CD14-positive monocyte (primary cell): ENCODE measurements at regions not wholly inside any gene's neighbourhood (a gene's known extent, or its start where the extent isn't known, plus 50 kb on each side); places are given as distances from the start of the nearest gene placed in this dataset.

Source experiments
- DNase-seq, 3 donors: peaks; one replicate each; pipeline ENCODE4 v3.0.0-alpha.2; 2011 to 2022
- H2AFZ ChIP-seq: 2 replicates; pipeline ENCODE4 v1.6.0; 2012; ENCODE audit warnings: mild to moderate bottlenecking, low read depth, low read length, inconsistent platforms; ENCODE audit not compliant: insufficient read depth, poor library complexity, severe bottlenecking
- H3K27ac ChIP-seq, 2 donors: 1 replicate in 1 of 2; 2 replicates in 1 of 2; pipeline ENCODE4 v1.5.1; 2012 to 2013; ENCODE audit warnings: low read length in 2 of 2, control low read depth in 1 of 2, inconsistent platforms in 1 of 2, low read depth in 1 of 2, mild to moderate bottlenecking in 1 of 2
- H3K27me3 ChIP-seq, 2 donors: one replicate each; pipeline versions ENCODE4 v1.6.0 to v1.6.1; 2011 to 2013; ENCODE audit warnings: low read length in 2 of 2; ENCODE audit not compliant: control insufficient read depth in 2 of 2, insufficient read depth in 2 of 2
- H3K36me3 ChIP-seq, 2 donors: replicated peaks in 1 of 2; 1 replicate in 1 of 2; 2 replicates in 1 of 2; pipeline versions ENCODE4 v1.5.1 to v1.6.1; 2012 to 2013; ENCODE audit warnings: low read length in 2 of 2, control low read depth in 1 of 2, inconsistent platforms in 1 of 2, mild to moderate bottlenecking in 1 of 2; ENCODE audit not compliant: insufficient read depth in 2 of 2, control insufficient read depth in 1 of 2
- H3K4me1 ChIP-seq, 2 donors: 1 replicate in 1 of 2; 2 replicates in 1 of 2; pipeline versions ENCODE4 v1.5.1 to v1.6.1; 2012 to 2013; ENCODE audit warnings: low read length in 2 of 2, control low read depth in 1 of 2, inconsistent platforms in 1 of 2, mild to moderate bottlenecking in 1 of 2, moderate library complexity in 1 of 2; ENCODE audit not compliant: insufficient read depth in 2 of 2, control insufficient read depth in 1 of 2
- H3K4me2 ChIP-seq: replicated peaks from 2 replicates; pipeline ENCODE3; 2012; ENCODE audit warnings: low read length, moderate library complexity, mild to moderate bottlenecking; ENCODE audit not compliant: poor library complexity, severe bottlenecking; ENCODE audit errors: extremely low read depth
- H3K4me3 ChIP-seq, 3 experiments: fragments of 200-600 bp in 1 of 3; sonication (generic) in 1 of 3; replicated peaks in 1 of 3; 1 replicate in 2 of 3; 2 replicates in 1 of 3; pipeline ENCODE4 v1.5.1; 2011 to 2013; ENCODE audit warnings: low read length in 3 of 3, mild to moderate bottlenecking in 3 of 3, control low read depth in 2 of 3, low read depth in 2 of 3, inconsistent platforms in 1 of 3, moderate library complexity in 1 of 3
- H3K79me2 ChIP-seq: 2 replicates; pipeline ENCODE4 v1.6.0; 2012; ENCODE audit warnings: mild to moderate bottlenecking, control low read depth, inconsistent platforms, low read length, moderate library complexity; ENCODE audit not compliant: insufficient read depth
- H3K9ac ChIP-seq: 2 replicates; pipeline ENCODE4 v1.6.0; 2017; ENCODE audit warnings: low read length, mild to moderate bottlenecking; ENCODE audit not compliant: insufficient read depth, poor library complexity, severe bottlenecking
- H3K9me3 ChIP-seq, 2 donors: replicated peaks in 1 of 2; 1 replicate in 1 of 2; 2 replicates in 1 of 2; pipeline versions ENCODE4 v1.5.1 to v1.6.1; 2012 to 2013; ENCODE audit warnings: low read length in 2 of 2, control low read depth in 1 of 2; ENCODE audit not compliant: control insufficient read depth in 1 of 2, insufficient read depth in 1 of 2
- H4K20me1 ChIP-seq: 2 replicates; pipeline ENCODE4 v1.6.0; 2012; ENCODE audit warnings: mild to moderate bottlenecking, low read length, control low read depth, moderate library complexity; ENCODE audit not compliant: insufficient read depth
- H3K27ac Mint-ChIP-seq, 7 donors: one replicate each; pipeline ENCODE4 v1.8.0; 2020; ENCODE audit warnings: mild to moderate bottlenecking in 7 of 7, mixed read lengths in 7 of 7, moderate library complexity in 6 of 7, inconsistent platforms in 2 of 7
- H3K27me3 Mint-ChIP-seq, 3 donors: one replicate each; pipeline ENCODE4 v1.8.0; 2021 to 2022; ENCODE audit warnings: low read depth in 3 of 3, mild to moderate bottlenecking in 3 of 3, mixed read lengths in 3 of 3, moderate library complexity in 3 of 3, inconsistent platforms in 1 of 3
- H3K36me3 Mint-ChIP-seq, 2 donors: one replicate each; pipeline ENCODE4 v1.8.0; 2020; ENCODE audit warnings: mixed read lengths in 2 of 2, inconsistent platforms in 1 of 2, mild to moderate bottlenecking in 1 of 2
- H3K4me1 Mint-ChIP-seq: one replicate; pipeline ENCODE4 v1.8.0; 2020; ENCODE audit warnings: mild to moderate bottlenecking, mixed read lengths
- H3K4me3 Mint-ChIP-seq, 2 donors: one replicate each; pipeline ENCODE4 v1.8.0; 2020; ENCODE audit warnings: mild to moderate bottlenecking in 2 of 2, mixed read lengths in 2 of 2, moderate library complexity in 1 of 2
- H3K9me3 Mint-ChIP-seq, 7 donors: one replicate each; pipeline ENCODE4 v1.8.0; 2020 to 2022; ENCODE audit warnings: mixed read lengths in 7 of 7, mild to moderate bottlenecking in 6 of 7, moderate library complexity in 6 of 7, inconsistent platforms in 2 of 7
- CTCF ChIP-seq: fragments of 200-600 bp; IDR thresholded peaks from one replicate; pipeline ENCODE4 v1.8.0; 2022; ENCODE audit warnings: antibody characterized with exemption, mild to moderate bottlenecking
- WGBS: methylation state at CpG from one replicate; pipeline ENCODE4 v1.1.5; 2013; ENCODE audit warnings: missing lambda C conversion rate; ENCODE audit not compliant: insufficient coverage; 5-methylcytosine and 5-hydroxymethylcytosine counted together
- intact Hi-C, 2 donors: fragments of 100-400 bp; cut with micrococcal nuclease; formaldehyde crosslinking; loops; one replicate each; pipeline versions ENCODE4 v1.15.0 to v1.15.1; 2023

- TF ChIP-seq CTCF, result peak; percentile 92
- peak; percentile 6 to 48 (median 35) for DNase-seq
- 0% methylated on average over 1 of the region's 6 CpGs for WGBS
- Histone ChIP-seq H3K4me2 (no peak overlapping the region), H2AFZ (no peak overlapping the region), H3K9me3 (no peaks in the 10 kb centered on the region), H3K79me2 (no peaks in the 10 kb centered on the region), H3K4me3 (no peak overlapping the region), H3K27me3 (no peaks in the 10 kb centered on the region), H3K4me1 (no peaks in the 10 kb centered on the region), H3K9ac (no peak overlapping the region), H4K20me1 (no peaks in the 10 kb centered on the region), H3K36me3 (no peaks in the 10 kb centered on the region), H3K27ac (no peak overlapping the region)
- intact Hi-C loops, result loop anchor here in 1 of 2 donors (5.0 kb wide), 1 partner anchor 240 kb away; no protein-coding TSS in a partner anchor
- Mint-ChIP-seq H3K27me3 (peaks cover 2 to 12% (median 5%) of the 10 kb centered on the region in 3 donors), H3K4me3 (no peak overlapping the region), H3K4me1 (no peaks in the 10 kb centered on the region), H3K27ac (no peak overlapping the region), H3K36me3 (no peaks in the 10 kb centered on the region), H3K9me3 (no peaks in the 10 kb centered on the region)
Measured at GRCh38 chr4:67327245-67328017, 217.9 kb downstream of the CENPC start.

- H3K27me3 Mint-ChIP-seq, result peaks cover 0 to 9% (median 5%) of the 10 kb centered on the region in 3 donors
- no CpG with 5 or more reads among the region's 2 CpGs for WGBS
- no peak for TF ChIP-seq CTCF
- H3K4me1 Mint-ChIP-seq, result no peaks in the 10 kb centered on the region
- no peaks in the 10 kb centered on the region for H3K27me3 ChIP-seq
- no peaks in the 10 kb centered on the region for H3K36me3 ChIP-seq
- no peaks in the 10 kb centered on the region for H3K36me3 Mint-ChIP-seq
- H3K27ac ChIP-seq, result no peak overlapping the region
- no peak overlapping the region for H3K4me3 ChIP-seq
- H4K20me1 ChIP-seq, result no peaks in the 10 kb centered on the region
- intact Hi-C loops, result loop anchor here in 1 of 2 donors (5.0 kb wide), 1 partner anchor 238 kb away; no protein-coding TSS in a partner anchor
- H3K9ac ChIP-seq, result no peak overlapping the region
- DNase-seq, result no peak
- H3K4me3 Mint-ChIP-seq, result no peak overlapping the region
- H3K4me2 ChIP-seq, result no peak overlapping the region
- no peak overlapping the region for H2AFZ ChIP-seq
- no peaks in the 10 kb centered on the region for H3K79me2 ChIP-seq
- no peaks in the 10 kb centered on the region for H3K9me3 Mint-ChIP-seq
- H3K9me3 ChIP-seq, result no peaks in the 10 kb centered on the region
- H3K4me1 ChIP-seq, result no peaks in the 10 kb centered on the region
- H3K27ac Mint-ChIP-seq, result no peak overlapping the region
Measured at GRCh38 chr4:67325791-67326190, 219.5 kb downstream of the CENPC start.
